ENCODE measurements at regions not wholly inside any gene's neighbourhood (a gene's known extent, or its start where the extent isn't known, plus 50 kb on each side); places are given as distances from the start of the nearest gene placed in this dataset.

DNA sequence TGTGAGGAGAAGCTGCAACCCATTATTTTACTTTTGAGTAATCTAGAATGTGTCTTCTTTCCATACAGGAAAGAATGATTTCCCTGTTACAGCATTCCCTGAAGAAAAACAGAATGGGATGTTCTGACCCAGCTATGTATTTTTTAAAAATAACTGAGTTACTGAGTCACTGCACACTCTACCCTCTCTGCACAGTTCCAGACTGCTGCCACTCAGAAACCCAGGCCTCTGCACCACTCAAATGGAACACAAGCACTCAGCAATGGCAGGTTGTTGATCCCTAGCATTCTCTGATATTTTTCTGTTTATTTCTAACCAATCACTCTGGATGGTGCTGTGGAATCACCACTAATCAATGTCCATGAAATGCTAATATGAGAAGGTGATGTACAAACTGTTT lies 1300.0 kb upstream of the FAM98A start:
- TF ChIP-seq, protein P1, sequence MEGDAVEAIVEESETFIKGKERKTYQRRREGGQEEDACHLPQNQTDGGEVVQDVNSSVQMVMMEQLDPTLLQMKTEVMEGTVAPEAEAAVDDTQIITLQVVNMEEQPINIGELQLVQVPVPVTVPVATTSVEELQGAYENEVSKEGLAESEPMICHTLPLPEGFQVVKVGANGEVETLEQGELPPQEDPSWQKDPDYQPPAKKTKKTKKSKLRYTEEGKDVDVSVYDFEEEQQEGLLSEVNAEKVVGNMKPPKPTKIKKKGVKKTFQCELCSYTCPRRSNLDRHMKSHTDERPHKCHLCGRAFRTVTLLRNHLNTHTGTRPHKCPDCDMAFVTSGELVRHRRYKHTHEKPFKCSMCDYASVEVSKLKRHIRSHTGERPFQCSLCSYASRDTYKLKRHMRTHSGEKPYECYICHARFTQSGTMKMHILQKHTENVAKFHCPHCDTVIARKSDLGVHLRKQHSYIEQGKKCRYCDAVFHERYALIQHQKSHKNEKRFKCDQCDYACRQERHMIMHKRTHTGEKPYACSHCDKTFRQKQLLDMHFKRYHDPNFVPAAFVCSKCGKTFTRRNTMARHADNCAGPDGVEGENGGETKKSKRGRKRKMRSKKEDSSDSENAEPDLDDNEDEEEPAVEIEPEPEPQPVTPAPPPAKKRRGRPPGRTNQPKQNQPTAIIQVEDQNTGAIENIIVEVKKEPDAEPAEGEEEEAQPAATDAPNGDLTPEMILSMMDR (IDR thresholded peaks at IDR 0.05), result no peak
- no peak for TF ChIP-seq POLR2A (IDR thresholded peaks at IDR 0.05)
